GM23248 (cell line): ENCODE measurements at regions not wholly inside any gene's neighbourhood (a gene's known extent, or its start where the extent isn't known, plus 50 kb on each side); places are given as distances from the start of the nearest gene placed in this dataset.

Experiments
- DNase-seq: peaks from one replicate; pipeline ENCODE4 v3.0.0-alpha.2; 2015
- H2AFZ ChIP-seq: fragments of 200-600 bp; sonication (generic); 2 replicates; pipeline ENCODE4 v1.6.1; 2016; ENCODE audit warnings: antibody characterized with exemption
- H3F3A ChIP-seq: fragments of 200-600 bp; sonication (generic); 2 replicates; pipeline ENCODE4 v1.6.1; 2016; ENCODE audit warnings: mild to moderate bottlenecking, antibody characterized with exemption, mixed run types; ENCODE audit not compliant: insufficient read depth
- H3K27ac ChIP-seq: fragments of 200-600 bp; sonication (generic); 2 replicates; pipeline ENCODE4 v1.5.1; 2016; ENCODE audit warnings: mild to moderate bottlenecking
- H3K27me3 ChIP-seq: fragments of 200-600 bp; sonication (generic); replicated peaks from 2 replicates; pipeline ENCODE4 v1.6.1; 2016; ENCODE audit warnings: mild to moderate bottlenecking; ENCODE audit not compliant: insufficient read depth
- H3K36me3 ChIP-seq: fragments of 200-600 bp; sonication (generic); 2 replicates; pipeline ENCODE4 v1.6.1; 2016; ENCODE audit warnings: low read depth, mild to moderate bottlenecking
- H3K4me1 ChIP-seq: fragments of 200-600 bp; sonication (generic); 2 replicates; pipeline ENCODE4 v1.6.1; 2016; ENCODE audit warnings: mild to moderate bottlenecking; ENCODE audit not compliant: insufficient read depth
- H3K4me2 ChIP-seq: fragments of 200-600 bp; sonication (generic); one replicate; pipeline ENCODE4 v1.6.1; 2016; ENCODE audit warnings: mild to moderate bottlenecking; ENCODE audit not compliant: unreplicated experiment
- H3K4me3 ChIP-seq: fragments of 200-600 bp; sonication (generic); 2 replicates; pipeline ENCODE4 v1.5.1; 2016; ENCODE audit warnings: mild to moderate bottlenecking
- H3K79me2 ChIP-seq: fragments of 200-600 bp; sonication (generic); 2 replicates; pipeline ENCODE4 v1.6.1; 2016; ENCODE audit warnings: mild to moderate bottlenecking; ENCODE audit not compliant: insufficient read depth
- H3K9ac ChIP-seq: fragments of 200-600 bp; sonication (generic); 2 replicates; pipeline ENCODE4 v1.6.1; 2016; ENCODE audit warnings: mild to moderate bottlenecking
- H3K9me2 ChIP-seq: fragments of 200-600 bp; sonication (generic); 2 replicates; pipeline ENCODE4 v1.6.1; 2016; ENCODE audit warnings: mixed run types, mild to moderate bottlenecking, moderate library complexity; ENCODE audit not compliant: insufficient read depth
- H3K9me3 ChIP-seq: fragments of 200-600 bp; sonication (generic); one replicate; pipeline ENCODE4 v1.6.1; 2017; ENCODE audit warnings: low read depth
- H4K20me1 ChIP-seq: fragments of 200-600 bp; sonication (generic); 2 replicates; pipeline ENCODE4 v1.6.0; 2016; ENCODE audit not compliant: insufficient read depth
- EZH2 ChIP-seq: fragments of 200-600 bp; sonication (generic); IDR thresholded peaks from 2 replicates; pipeline ENCODE4 v1.6.1; 2018; ENCODE audit warnings: antibody characterized with exemption, mild to moderate bottlenecking; ENCODE audit not compliant: insufficient read depth, poor library complexity, severe bottlenecking
- EZH2phosphoT487 ChIP-seq: fragments of 200-600 bp; sonication (generic); IDR thresholded peaks from 2 replicates; pipeline ENCODE4 v1.6.1; 2018; ENCODE audit warnings: antibody characterized with exemption, moderate library complexity, mild to moderate bottlenecking, low read depth; ENCODE audit not compliant: insufficient read depth
- WGBS, 2 experiments: methylation state at CpG; one replicate each; pipeline ENCODE4 v1.1.6; 2015 to 2017; ENCODE audit warnings: low lambda C conversion rate in 2 of 2, low coverage in 1 of 2; ENCODE audit errors: missing lambda C conversion rate in 2 of 2; 5-methylcytosine and 5-hydroxymethylcytosine counted together
- in situ Hi-C: fragments of 300-500 bp; cut with MboI; formaldehyde crosslinking; loops from 2 replicates; pipeline ENCODE4 v1.15.0; 2020

DNA sequence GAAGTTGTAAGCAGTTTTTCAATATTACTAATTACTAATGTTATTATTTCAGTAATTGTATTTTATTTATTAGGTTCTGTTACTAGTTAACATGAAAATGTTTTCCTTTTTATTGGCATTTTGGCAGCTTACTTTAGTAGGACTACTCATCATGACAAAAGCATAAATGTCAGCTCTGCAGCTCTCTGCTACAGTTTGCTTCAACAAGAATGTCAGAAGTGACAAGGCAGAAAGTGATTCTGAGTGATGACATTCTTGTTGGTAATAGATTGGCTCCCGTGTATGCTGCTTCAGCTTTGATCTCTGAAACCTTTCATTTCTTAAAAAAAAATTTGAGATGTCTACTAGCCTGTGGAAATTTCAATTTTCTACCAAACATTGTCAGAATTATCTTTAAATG is 1193.9 kb downstream of the FSTL5 start:
- Histone ChIP-seq H3K9me2 (no peaks in the 10 kb centered on the region), H3K9ac (no peak overlapping the region), H3K4me3 (no peak overlapping the region), H3K9me3 (no peaks in the 10 kb centered on the region), H3K27me3 (no peaks in the 10 kb centered on the region), H2AFZ (no peak overlapping the region), H3K79me2 (no peaks in the 10 kb centered on the region), H3K36me3 (no peaks in the 10 kb centered on the region), H3K27ac (no peak overlapping the region), H3F3A (no peaks in the 10 kb centered on the region), H4K20me1 (no peaks in the 10 kb centered on the region), H3K4me2 (no peak overlapping the region), H3K4me1 (no peaks in the 10 kb centered on the region)
- no peak for DNase-seq
- TF ChIP-seq EZH2phosphoT487 (no peak), EZH2 (no peak)
- WGBS, 2 experiments = 0 to 3% methylated on average over 1 of the region's 1 CpG
- in situ Hi-C loops = no loop called here

DNA sequence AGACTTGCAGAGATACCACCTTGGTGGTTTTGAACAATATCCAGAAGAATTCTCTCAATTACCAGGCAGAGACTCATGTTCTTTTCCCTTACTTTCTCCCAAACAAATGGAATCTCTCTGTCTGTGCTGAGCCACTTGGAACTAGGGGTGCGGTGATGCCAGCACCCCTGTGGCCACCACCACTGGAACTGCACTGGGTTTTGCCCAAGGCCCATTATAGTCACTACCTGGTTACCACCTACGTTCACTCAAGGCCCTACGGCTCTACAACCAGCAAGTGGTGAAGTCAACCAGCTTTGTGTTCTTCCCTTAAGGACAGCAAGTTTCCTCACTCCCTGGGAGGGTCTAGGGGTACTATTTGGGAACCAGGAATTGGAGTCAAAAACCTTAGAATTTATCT is 1183.7 kb downstream of the FSTL5 start:
- Histone ChIP-seq H3K9me2 (no peaks in the 10 kb centered on the region), H3K9ac (no peak overlapping the region), H3K4me3 (no peak overlapping the region), H3K4me2 (no peak overlapping the region), H3K9me3 (no peaks in the 10 kb centered on the region), H4K20me1 (no peaks in the 10 kb centered on the region), H3K4me1 (no peaks in the 10 kb centered on the region), H3F3A (no peaks in the 10 kb centered on the region), H3K27ac (no peak overlapping the region), H3K27me3 (no peaks in the 10 kb centered on the region), H3K79me2 (no peaks in the 10 kb centered on the region), H3K36me3 (no peaks in the 10 kb centered on the region), H2AFZ (no peak overlapping the region)
- TF ChIP-seq EZH2phosphoT487 (no peak), EZH2 (no peak)
- no peak for DNase-seq
- 19 to 31% methylated on average over 3 of the region's 3 CpGs for WGBS, 2 experiments
- in situ Hi-C loops = no loop called here

DNA sequence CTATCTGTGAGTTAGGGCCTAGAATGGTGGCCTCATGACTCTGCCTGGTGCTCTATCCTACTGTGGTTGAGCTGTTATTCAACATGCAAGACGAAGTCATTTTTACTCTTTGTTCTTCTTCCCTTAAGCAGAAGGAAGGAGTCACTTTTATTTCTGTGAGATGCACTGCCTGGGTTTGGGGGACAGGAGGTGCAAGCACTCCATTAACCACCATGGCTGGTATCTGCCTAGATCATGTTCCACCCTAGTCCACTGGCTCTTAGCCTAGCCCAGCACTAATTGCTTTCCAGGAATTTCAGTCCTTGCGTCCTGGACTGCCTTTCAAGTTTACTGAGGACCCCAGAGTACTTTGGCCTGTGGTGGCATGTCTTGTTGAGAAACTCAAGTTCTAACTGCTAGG is 1182.7 kb downstream of the FSTL5 start:
- H3K9me2 ChIP-seq = no peaks in the 10 kb centered on the region
- no peak for DNase-seq

DNA sequence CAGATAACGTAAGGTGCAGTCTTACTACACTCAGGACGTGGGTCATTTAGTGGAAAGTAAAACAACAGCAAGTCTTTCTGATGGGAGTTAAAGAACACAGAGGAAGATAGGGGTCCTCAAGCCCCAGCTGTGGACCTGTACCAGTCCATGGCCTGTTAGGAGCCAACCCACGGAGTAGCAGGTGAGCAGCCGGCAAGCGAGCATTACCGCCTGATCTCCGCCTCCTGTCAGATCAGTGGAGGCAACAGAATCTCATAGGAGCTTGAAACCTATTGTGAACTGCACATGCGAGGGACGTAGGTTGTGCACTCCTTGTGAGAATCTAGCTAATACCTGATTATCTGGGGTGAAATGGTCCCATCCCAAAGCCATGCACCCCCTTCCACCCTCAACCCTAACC is 1180.8 kb downstream of the FSTL5 start:
- H3K4me2 ChIP-seq = no peak overlapping the region
- H3K36me3 ChIP-seq = no peaks in the 10 kb centered on the region
- H3K4me3 ChIP-seq = no peak overlapping the region
- no peaks in the 10 kb centered on the region for H3K9me3 ChIP-seq
- DNase-seq = no peak
- H3K4me1 ChIP-seq = no peaks in the 10 kb centered on the region
- in situ Hi-C loops = no loop called here
- no peak overlapping the region for H2AFZ ChIP-seq
- WGBS, 2 experiments = 49 to 54% methylated on average over 9 of the region's 9 CpGs
- TF ChIP-seq EZH2phosphoT487 = no peak
- TF ChIP-seq EZH2 = no peak
- H3K9ac ChIP-seq = no peak overlapping the region
- no peaks in the 10 kb centered on the region for H3K9me2 ChIP-seq
- no peaks in the 10 kb centered on the region for H3K79me2 ChIP-seq
- no peaks in the 10 kb centered on the region for H3F3A ChIP-seq
- H3K27me3 ChIP-seq = no peaks in the 10 kb centered on the region
- H3K27ac ChIP-seq = no peak overlapping the region
- no peaks in the 10 kb centered on the region for H4K20me1 ChIP-seq

More for the DNA sequence above, 1182.7 kb downstream of the FSTL5 start:
- no peaks in the 10 kb centered on the region for H3F3A ChIP-seq
- no peaks in the 10 kb centered on the region for H3K27me3 ChIP-seq
- no peak overlapping the region for H3K27ac ChIP-seq
- TF ChIP-seq EZH2phosphoT487 (no peak), EZH2 (no peak)
- no peaks in the 10 kb centered on the region for H4K20me1 ChIP-seq
- H3K36me3 ChIP-seq = no peaks in the 10 kb centered on the region
- H3K4me1 ChIP-seq = no peaks in the 10 kb centered on the region
- H2AFZ ChIP-seq = no peak overlapping the region
- no peak overlapping the region for H3K4me2 ChIP-seq
- in situ Hi-C loops = no loop called here
- no peaks in the 10 kb centered on the region for H3K79me2 ChIP-seq
- H3K4me3 ChIP-seq = no peak overlapping the region
- H3K9ac ChIP-seq = no peak overlapping the region
- no peaks in the 10 kb centered on the region for H3K9me3 ChIP-seq
- 4 to 7% methylated on average over 2 of the region's 2 CpGs for WGBS, 2 experiments

DNA sequence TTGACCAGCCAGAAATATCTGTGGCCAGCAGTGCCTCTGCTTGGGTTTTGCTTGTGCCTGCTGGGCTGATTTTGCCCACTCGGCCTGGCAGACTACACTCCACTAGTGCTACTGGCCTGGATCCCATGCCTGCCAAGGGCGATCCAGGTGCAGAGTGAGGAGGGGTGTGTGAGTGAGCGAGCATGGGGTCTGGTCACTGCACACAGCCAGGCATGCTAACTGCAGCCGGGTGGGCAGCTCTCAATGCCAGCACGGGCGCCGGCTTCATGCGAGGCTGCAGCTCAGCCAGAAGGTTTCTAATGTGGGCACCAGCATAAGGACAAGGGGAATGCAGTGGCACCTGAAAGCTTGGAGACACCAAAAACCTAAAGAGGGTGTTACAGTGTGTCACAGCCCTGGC is 1161.4 kb downstream of the FSTL5 start:
- Histone ChIP-seq H3K27ac (no peak overlapping the region), H3K4me2 (no peak overlapping the region), H3K27me3 (no peaks in the 10 kb centered on the region), H2AFZ (no peak overlapping the region), H3K36me3 (no peaks in the 10 kb centered on the region), H3K9ac (no peak overlapping the region), H3F3A (no peaks in the 10 kb centered on the region), H4K20me1 (no peaks in the 10 kb centered on the region), H3K9me3 (no peaks in the 10 kb centered on the region), H3K4me1 (no peaks in the 10 kb centered on the region), H3K4me3 (no peak overlapping the region), H3K79me2 (no peaks in the 10 kb centered on the region), H3K9me2 (no peaks in the 10 kb centered on the region)
- no peak for DNase-seq
- 51 to 53% methylated on average over 8 of the region's 8 CpGs for WGBS, 2 experiments
- in situ Hi-C loops = no loop called here
- TF ChIP-seq EZH2 = no peak
- no peak for TF ChIP-seq EZH2phosphoT487
